ENCODE measurements at regions not wholly inside any gene's neighbourhood (a gene's known extent, or its start where the extent isn't known, plus 50 kb on each side); places are given as distances from the start of the nearest gene placed in this dataset.

DNA sequence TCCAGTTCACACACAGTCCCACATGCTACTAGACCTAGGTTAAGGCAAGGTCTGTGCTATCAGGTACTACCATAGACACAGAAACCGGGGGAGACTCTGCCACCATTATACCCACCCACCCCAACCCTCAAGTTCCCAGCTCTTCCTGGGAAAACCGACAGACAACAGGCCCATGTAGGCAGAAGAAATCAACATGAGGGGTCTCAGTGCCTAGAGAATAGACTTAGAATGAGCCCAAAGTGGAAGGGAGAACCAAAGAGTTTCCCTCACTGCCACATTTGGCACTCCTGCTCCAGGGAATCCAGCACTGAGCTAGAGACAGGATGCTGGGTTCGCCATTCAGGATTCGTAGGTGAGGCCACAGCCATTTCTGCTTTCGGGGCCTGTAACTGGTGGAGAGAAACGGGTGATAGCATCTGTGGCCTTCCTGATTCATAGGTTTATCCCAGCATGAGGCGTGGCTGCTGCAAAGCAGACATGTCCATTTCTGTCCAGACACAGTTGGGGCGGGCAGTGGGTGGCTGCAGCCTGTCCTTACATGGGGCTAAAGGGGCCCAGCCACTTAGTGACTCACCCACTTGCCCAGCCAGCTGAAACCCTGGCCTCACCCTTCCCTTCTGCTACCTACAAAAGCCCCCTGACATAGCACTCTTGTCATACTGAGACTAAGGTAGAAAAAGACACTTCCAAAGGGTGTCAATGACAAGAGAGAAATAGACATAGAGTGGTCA, 69.4 kb downstream of the IRF2BPL start:
- Histone ChIP-seq H3K27me3 (ENCODE audit: control insufficient read depth, insufficient read depth, low read length) (no peaks in the 10 kb centered on the region), H3K4me3 (ENCODE audit: low read depth, low read length) (no peak overlapping the region), H3K4me2 (ENCODE audit: low read length) (no peak overlapping the region), H3K27ac (peak overlapping the region; percentile 96), H3K36me3 (ENCODE audit: control insufficient read depth, insufficient read depth, low read length) (no peaks in the 10 kb centered on the region), H3K9ac (no peak overlapping the region), H3K9me3 (ENCODE audit: control insufficient read depth, low read length) (no peaks in the 10 kb centered on the region), H3K4me1 (peaks cover 65% of the 10 kb centered on the region), H2AFZ (peak overlapping the region; percentile 72), H3K79me2 (no peaks in the 10 kb centered on the region)
- TF ChIP-seq, protein P1, sequence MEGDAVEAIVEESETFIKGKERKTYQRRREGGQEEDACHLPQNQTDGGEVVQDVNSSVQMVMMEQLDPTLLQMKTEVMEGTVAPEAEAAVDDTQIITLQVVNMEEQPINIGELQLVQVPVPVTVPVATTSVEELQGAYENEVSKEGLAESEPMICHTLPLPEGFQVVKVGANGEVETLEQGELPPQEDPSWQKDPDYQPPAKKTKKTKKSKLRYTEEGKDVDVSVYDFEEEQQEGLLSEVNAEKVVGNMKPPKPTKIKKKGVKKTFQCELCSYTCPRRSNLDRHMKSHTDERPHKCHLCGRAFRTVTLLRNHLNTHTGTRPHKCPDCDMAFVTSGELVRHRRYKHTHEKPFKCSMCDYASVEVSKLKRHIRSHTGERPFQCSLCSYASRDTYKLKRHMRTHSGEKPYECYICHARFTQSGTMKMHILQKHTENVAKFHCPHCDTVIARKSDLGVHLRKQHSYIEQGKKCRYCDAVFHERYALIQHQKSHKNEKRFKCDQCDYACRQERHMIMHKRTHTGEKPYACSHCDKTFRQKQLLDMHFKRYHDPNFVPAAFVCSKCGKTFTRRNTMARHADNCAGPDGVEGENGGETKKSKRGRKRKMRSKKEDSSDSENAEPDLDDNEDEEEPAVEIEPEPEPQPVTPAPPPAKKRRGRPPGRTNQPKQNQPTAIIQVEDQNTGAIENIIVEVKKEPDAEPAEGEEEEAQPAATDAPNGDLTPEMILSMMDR (IDR thresholded peaks at IDR 0.05) = no peak

DNA sequence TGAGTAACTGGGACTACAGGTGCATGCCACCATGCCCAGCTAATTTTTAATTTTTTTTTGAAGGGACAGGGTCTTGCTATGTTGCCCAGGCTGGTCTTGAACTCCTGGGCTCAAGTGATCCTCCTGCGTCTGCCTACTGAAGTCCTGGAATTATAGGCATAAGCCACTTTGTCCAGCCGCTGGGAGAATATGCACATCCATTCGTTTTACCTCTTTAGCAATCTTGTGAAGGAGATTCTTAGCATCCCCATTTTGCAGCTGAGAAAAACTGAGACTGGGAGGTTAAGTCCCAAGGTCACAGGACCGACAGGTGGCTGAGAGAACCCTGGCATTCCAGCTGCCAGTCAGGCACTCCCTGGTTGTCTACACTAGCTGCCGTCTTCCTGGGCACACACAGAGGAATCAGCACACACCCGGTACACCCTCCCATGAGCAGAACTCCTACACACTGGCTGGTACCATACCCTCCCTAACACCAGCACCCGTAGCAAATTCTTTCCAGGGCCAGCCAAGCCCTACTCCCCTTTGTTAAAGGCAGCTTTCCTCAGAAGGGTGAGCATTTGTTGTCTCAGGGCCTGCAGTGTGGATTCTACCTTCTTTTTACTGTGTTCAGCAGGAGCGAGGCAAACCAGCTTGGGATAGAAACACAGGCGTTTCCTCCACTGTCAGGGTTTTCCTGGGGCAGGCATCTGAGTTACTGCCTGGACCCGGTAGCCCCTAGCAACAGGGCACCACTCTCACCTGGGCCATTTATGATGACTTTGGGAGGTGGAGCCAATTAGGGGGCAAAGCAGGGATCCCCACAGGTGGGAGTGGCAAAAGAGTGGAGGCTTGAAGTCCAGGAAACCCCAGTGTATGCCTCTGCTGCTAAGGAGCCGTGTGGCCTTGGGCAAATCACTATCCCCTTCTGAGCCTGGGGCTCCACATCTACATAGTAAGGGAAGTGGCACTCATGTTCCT, 70.2 kb downstream of the IRF2BPL start:
- Histone ChIP-seq H2AFZ (peak overlapping the region; percentile 72), H3K27ac (peak overlapping the region; percentile 96), H3K79me2 (no peaks in the 10 kb centered on the region), H3K27me3 (ENCODE audit: control insufficient read depth, insufficient read depth, low read length) (no peaks in the 10 kb centered on the region), H3K4me3 (ENCODE audit: low read depth, low read length) (no peak overlapping the region), H3K9ac (no peak overlapping the region), H3K36me3 (ENCODE audit: control insufficient read depth, insufficient read depth, low read length) (no peaks in the 10 kb centered on the region), H3K4me1 (peaks cover 74% of the 10 kb centered on the region), H3K9me3 (ENCODE audit: control insufficient read depth, low read length) (no peaks in the 10 kb centered on the region), H3K4me2 (ENCODE audit: low read length) (no peak overlapping the region)
- TF ChIP-seq, protein P1 (IDR thresholded peaks at IDR 0.05) = no peak

DNA sequence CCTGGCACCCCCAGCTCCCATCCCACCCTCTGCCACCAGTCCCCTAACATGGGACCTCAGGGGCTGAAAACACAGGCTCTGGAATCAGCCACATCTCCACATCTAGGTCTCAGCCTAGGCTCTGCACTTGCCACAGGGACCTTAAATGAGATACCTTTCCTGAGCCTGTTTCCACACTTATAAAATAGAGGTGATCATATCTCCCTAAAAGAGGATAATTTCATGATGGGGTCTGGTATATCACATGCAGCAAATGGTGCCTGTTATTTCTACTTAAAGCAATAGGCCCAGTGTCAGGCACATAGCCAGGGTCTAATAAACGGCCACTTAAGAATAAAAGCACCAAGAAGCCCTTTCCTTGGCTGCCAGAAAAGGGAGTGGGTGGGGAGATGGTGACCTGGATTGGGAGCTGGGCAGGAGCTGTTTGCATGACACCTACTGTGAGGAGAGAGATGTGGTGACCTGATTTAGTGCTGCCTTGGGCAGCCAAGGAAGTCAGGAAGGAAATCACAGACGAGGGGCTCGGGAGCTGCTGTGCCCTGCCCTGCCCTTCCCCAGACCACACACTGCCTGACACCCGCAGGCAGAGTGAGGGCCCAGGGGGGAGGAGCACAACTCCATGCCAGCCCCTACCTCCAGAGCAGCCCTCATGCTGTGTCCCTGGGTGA, 71.2 kb downstream of the IRF2BPL start:
- Histone ChIP-seq H2AFZ (no peak overlapping the region), H3K9ac (no peak overlapping the region), H3K4me2 (ENCODE audit: low read length) (peak overlapping the region; percentile 64), H3K27me3 (ENCODE audit: control insufficient read depth, insufficient read depth, low read length) (no peaks in the 10 kb centered on the region), H3K4me3 (ENCODE audit: low read depth, low read length) (no peak overlapping the region), H3K9me3 (ENCODE audit: control insufficient read depth, low read length) (no peaks in the 10 kb centered on the region), H3K4me1 (peaks cover 74% of the 10 kb centered on the region), H3K79me2 (no peaks in the 10 kb centered on the region), H3K36me3 (ENCODE audit: control insufficient read depth, insufficient read depth, low read length) (no peaks in the 10 kb centered on the region), H3K27ac (peak overlapping the region; percentile 96)
- TF ChIP-seq, protein P1 (IDR thresholded peaks at IDR 0.05) = no peak

DNA sequence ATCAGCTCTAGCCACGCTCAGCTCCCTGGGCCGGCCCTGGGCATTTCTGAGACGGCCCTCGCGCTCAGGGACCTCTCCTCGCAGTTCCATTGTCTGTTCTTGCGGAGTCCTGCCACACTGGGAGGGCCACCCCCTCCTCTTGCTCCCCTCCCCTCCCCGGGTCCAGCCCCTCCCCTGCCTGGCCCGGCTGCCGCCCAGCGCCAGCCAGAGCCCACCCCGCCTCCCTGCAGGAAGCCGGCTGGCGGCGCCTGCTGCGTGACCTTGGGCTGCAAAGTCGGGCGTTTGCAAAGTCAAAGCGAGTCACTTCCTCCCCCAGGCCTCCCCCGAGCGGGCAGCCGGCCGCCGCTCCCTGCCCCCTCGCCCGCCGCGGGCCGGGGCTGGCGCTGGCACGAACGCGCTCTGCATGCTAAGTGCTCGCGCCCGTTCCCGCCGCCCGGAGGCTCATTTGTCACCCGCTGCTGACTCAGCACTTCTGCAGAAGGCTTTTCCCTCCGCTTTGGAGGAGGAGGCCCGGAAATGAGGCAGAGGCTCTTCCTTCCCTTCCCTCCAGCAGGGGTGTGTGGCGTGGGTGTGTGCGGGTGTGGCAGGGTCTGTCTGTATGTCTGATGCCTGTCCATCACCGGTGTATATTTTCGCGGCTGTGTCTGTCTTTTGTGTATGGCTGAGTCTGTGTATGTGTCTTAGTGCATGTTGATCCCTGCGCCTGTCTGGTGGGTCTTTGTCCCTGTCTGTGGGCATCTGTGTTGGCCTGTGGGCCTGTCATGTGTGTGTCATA, 72.0 kb downstream of the IRF2BPL start:
- Histone ChIP-seq H3K27me3 (ENCODE audit: control insufficient read depth, insufficient read depth, low read length) (no peaks in the 10 kb centered on the region), H3K9me3 (ENCODE audit: control insufficient read depth, low read length) (no peaks in the 10 kb centered on the region)

More for the DNA sequence above, 72.0 kb downstream of the IRF2BPL start:
- Histone ChIP-seq H3K9ac (no peak overlapping the region), H3K4me1 (peaks cover 65% of the 10 kb centered on the region), H3K27ac (peak overlapping the region; percentile 96), H3K4me3 (ENCODE audit: low read depth, low read length) (peak overlapping the region; percentile 46), H3K36me3 (ENCODE audit: control insufficient read depth, insufficient read depth, low read length) (no peaks in the 10 kb centered on the region), H3K4me2 (ENCODE audit: low read length) (peak overlapping the region; percentile 64), H2AFZ (peak overlapping the region; percentile 85), H3K79me2 (no peaks in the 10 kb centered on the region)
- TF ChIP-seq, protein P1 (IDR thresholded peaks at IDR 0.05) = no peak

All from parathyroid adenoma (tissue), 2 donors.